Tibial artery (tissue), 4 donors: ENCODE measurements at regions not wholly inside any gene's neighbourhood (a gene's known extent, or its start where the extent isn't known, plus 50 kb on each side); places are given as distances from the start of the nearest gene placed in this dataset.

Source experiments
- DNase-seq, 2 donors: peaks; one replicate each; pipeline ENCODE4 v3.0.0-alpha.2; 2019
- H3K27ac ChIP-seq, 2 donors: fragments of 200-600 bp; sonication (generic) in 1 of 2; 1 replicate in 1 of 2; 2 replicates in 1 of 2; pipeline ENCODE4 v1.5.1; 2018 to 2019; ENCODE audit warnings: mild to moderate bottlenecking in 1 of 2
- H3K27me3 ChIP-seq, 2 donors: fragments of 200-600 bp; sonication (generic) in 1 of 2; one replicate each; pipeline versions ENCODE4 v1.5.1 to v1.6.0; 2016 to 2019
- H3K36me3 ChIP-seq, 3 donors: fragments of 200-600 bp; sonication (generic) in 2 of 3; one replicate each; pipeline ENCODE4 v1.5.1; 2016 to 2019; ENCODE audit warnings: mild to moderate bottlenecking in 2 of 3
- H3K4me1 ChIP-seq, 4 donors: fragments of 200-600 bp; sonication (generic) in 2 of 4; 1 replicate in 3 of 4; 2 replicates in 1 of 4; pipeline ENCODE4 v1.5.1; 2016 to 2019
- H3K4me3 ChIP-seq, 2 donors: fragments of 200-600 bp; sonication (generic) in 1 of 2; 1 replicate in 1 of 2; 2 replicates in 1 of 2; pipeline ENCODE4 v1.5.1; 2018 to 2019; ENCODE audit warnings: mild to moderate bottlenecking in 2 of 2
- H3K9me3 ChIP-seq, 3 donors: fragments of 200-600 bp; sonication (generic) in 1 of 3; one replicate each; pipeline ENCODE4 v1.5.1; 2016 to 2019
- intact Hi-C: fragments of 100-400 bp; cut with DNase I; formaldehyde crosslinking; loops from one replicate; pipeline ENCODE4 v1.15.0; 2023; ENCODE audit warnings: low total_unique reads
- TF ChIP-seq, protein P1 (sequence below), 2 experiments: fragments of 200-600 bp in 1 of 2; fragments of 450-650 bp in 1 of 2; IDR thresholded peaks; one replicate each; pipeline ENCODE4 v1.5.1; 2017 to 2019; ENCODE audit warnings: antibody characterized with exemption in 2 of 2, mild to moderate bottlenecking in 1 of 2, moderate library complexity in 1 of 2

DNA sequence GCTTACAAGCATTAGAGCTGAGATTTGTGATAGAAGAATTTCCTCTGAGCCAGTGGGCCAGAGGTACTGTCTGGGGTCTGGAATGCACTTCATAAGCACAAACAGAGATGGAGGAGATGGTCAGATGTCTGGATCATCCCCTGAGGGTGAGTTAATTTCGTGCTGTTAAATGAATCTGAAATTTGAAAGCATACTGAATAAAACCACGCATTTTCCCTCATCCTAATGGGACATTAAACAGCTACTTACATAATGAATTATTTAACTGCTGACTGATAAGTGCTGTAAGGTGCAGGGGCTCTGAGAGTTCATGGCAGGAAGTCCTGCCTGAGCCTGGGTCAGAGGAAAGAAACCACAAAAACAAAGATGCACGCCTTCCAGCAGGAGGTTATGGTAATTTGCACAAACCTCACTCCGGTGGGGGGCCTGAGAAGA, 136.3 kb upstream of the XYLT1 start:
- Histone ChIP-seq H3K4me1 (no peaks in the 10 kb centered on the region), H3K36me3 (no peaks in the 10 kb centered on the region), H3K27ac (no peak overlapping the region), H3K4me3 (no peak overlapping the region), H3K27me3 (peaks cover 0 to 3% of the 10 kb centered on the region in 2 donors), H3K9me3 (no peaks in the 10 kb centered on the region)
- TF ChIP-seq, protein P1, sequence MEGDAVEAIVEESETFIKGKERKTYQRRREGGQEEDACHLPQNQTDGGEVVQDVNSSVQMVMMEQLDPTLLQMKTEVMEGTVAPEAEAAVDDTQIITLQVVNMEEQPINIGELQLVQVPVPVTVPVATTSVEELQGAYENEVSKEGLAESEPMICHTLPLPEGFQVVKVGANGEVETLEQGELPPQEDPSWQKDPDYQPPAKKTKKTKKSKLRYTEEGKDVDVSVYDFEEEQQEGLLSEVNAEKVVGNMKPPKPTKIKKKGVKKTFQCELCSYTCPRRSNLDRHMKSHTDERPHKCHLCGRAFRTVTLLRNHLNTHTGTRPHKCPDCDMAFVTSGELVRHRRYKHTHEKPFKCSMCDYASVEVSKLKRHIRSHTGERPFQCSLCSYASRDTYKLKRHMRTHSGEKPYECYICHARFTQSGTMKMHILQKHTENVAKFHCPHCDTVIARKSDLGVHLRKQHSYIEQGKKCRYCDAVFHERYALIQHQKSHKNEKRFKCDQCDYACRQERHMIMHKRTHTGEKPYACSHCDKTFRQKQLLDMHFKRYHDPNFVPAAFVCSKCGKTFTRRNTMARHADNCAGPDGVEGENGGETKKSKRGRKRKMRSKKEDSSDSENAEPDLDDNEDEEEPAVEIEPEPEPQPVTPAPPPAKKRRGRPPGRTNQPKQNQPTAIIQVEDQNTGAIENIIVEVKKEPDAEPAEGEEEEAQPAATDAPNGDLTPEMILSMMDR (IDR thresholded peaks at IDR 0.05) = no peak
- no peak for DNase-seq
- intact Hi-C loops = no loop called here

DNA sequence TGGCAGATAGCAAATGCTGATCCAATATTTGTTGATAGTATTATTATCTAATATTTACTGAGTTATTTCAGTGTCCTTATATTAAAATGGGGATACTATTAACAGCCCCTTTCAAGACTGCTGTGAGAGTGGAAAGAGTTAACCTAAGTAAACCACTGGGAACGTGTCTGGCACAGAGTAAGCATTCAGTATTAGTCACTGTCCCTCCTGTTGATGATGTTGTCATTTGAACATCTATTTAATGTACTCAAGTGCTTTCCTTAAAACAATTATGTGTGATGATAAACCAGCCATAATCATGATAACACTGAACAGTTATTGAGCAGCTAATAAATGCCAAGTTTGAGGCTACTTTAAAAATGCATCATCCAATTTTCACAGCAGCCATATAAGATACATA, 135.7 kb upstream of the XYLT1 start:
- Histone ChIP-seq H3K4me3 (no peak overlapping the region), H3K36me3 (no peaks in the 10 kb centered on the region), H3K27ac (no peak overlapping the region), H3K9me3 (no peaks in the 10 kb centered on the region), H3K27me3 (peaks cover 0 to 3% of the 10 kb centered on the region in 2 donors), H3K4me1 (no peaks in the 10 kb centered on the region)
- TF ChIP-seq, protein P1 (IDR thresholded peaks at IDR 0.05) = no peak
- intact Hi-C loops = no loop called here
- no peak for DNase-seq

DNA sequence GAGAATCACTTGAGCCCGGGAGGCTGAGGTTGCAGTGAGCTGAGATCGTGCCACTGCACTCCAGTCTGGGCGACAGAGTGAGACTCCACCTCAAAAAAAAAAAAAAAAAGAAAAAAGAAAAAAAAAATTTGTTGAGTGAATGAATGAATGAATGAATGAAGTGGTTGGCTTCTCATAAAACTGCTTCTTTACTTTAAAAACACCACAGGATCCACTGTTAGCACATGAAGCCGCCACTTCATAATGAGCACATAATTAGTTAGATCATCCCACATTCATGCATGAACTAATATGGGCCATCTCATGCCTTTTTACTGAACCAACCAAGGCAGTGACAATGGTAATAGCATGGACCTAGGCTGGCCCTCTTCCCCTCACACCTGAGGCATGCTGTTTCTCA, 135.0 kb upstream of the XYLT1 start:
- DNase-seq = no peak
- H3K36me3 ChIP-seq = no peaks in the 10 kb centered on the region
- TF ChIP-seq, protein P1 (IDR thresholded peaks at IDR 0.05) = no peak
- H3K4me1 ChIP-seq = no peaks in the 10 kb centered on the region
- no peak overlapping the region for H3K27ac ChIP-seq
- H3K27me3 ChIP-seq = peaks cover 0 to 3% of the 10 kb centered on the region in 2 donors
- intact Hi-C loops = no loop called here
- H3K9me3 ChIP-seq = no peaks in the 10 kb centered on the region
- no peak overlapping the region for H3K4me3 ChIP-seq

DNA sequence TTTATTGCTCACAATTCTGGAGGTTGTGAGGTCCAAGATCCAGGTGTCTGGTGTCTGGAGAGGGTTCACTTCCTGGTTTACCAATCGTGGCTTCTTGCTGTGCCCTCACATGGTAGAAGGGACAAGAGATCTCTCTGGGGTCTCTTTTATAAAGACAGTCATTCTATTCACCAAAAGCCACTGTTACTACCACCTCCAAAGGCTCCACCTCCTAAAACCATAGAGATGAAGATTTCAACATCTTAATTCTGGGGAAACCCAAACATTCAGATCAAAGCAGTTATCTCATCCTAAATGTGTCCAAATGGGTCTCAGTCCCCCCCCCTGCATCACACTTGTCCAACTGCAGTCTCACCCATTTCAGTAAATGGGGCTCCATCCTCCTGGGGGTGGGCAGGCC, 132.9 kb upstream of the XYLT1 start:
- Histone ChIP-seq H3K27ac (no peak overlapping the region), H3K4me3 (no peak overlapping the region), H3K9me3 (no peaks in the 10 kb centered on the region), H3K27me3 (peaks cover 0 to 3% of the 10 kb centered on the region in 2 donors), H3K4me1 (no peaks in the 10 kb centered on the region), H3K36me3 (no peaks in the 10 kb centered on the region)
- intact Hi-C loops = no loop called here
- TF ChIP-seq, protein P1 (IDR thresholded peaks at IDR 0.05) = no peak
- no peak for DNase-seq

DNA sequence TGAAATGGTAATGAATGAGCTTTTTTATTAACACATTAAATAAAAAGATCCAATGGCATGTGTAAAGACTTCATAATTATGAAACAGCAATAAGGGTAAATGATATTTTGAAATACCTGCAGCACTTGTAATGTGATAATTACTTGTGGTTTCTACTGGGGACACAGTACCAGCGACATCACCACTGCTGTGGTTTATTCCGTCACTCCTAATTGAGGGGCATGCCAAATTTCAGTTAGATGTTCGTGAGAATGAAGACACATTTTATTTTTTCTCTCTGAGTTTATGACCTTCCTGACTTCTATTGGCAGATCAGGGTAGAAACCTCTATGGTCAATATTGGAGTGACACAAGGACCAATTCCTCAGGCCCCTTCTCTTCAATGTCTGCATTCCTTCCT, 131.9 kb upstream of the XYLT1 start:
- DNase-seq = no peak
- Histone ChIP-seq H3K4me3 (no peak overlapping the region), H3K27ac (no peak overlapping the region), H3K4me1 (no peaks in the 10 kb centered on the region), H3K36me3 (no peaks in the 10 kb centered on the region), H3K9me3 (no peaks in the 10 kb centered on the region), H3K27me3 (peaks cover 0 to 3% of the 10 kb centered on the region in 2 donors)
- TF ChIP-seq, protein P1 (IDR thresholded peaks at IDR 0.05) = no peak
- intact Hi-C loops = no loop called here

DNA sequence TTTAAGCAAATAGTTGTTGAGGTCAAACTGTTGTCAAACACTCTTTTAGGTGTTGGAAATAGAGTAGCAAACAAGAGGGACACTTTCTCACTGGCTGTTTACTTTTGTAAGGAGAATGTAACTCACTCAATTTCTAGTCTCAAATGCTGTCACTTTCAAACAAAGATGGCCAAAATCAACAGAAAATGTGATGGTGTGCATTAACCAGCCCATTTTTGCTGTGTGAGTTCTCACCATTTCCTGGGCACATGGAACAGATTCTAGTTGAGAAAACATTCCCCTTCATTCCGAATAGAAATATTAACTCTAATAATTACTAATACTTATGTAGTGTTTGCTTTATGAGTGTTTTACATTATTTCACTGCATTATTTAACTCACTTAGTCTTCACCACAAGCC, 128.2 kb upstream of the XYLT1 start:
- Histone ChIP-seq H3K4me3 (no peak overlapping the region), H3K4me1 (no peaks in the 10 kb centered on the region), H3K9me3 (no peaks in the 10 kb centered on the region), H3K27ac (no peak overlapping the region), H3K27me3 (peaks cover 0 to 2% of the 10 kb centered on the region in 2 donors), H3K36me3 (no peaks in the 10 kb centered on the region)
- intact Hi-C loops = no loop called here
- TF ChIP-seq, protein P1 (IDR thresholded peaks at IDR 0.05) = no peak
- DNase-seq = no peak
